A673 (cell line): ENCODE measurements at regions not wholly inside any gene's neighbourhood (a gene's known extent, or its start where the extent isn't known, plus 50 kb on each side); places are given as distances from the start of the nearest gene placed in this dataset.

Experiments used
- CTCF ChIP-seq: fragments of 300-800, 200-600 bp; sonication (generic); conservative IDR thresholded peaks from 2 replicates; pipeline ENCODE4 v1.5.1; 2017; ENCODE audit warnings: low read depth, mild to moderate bottlenecking, antibody characterized with exemption, low read length, moderate library complexity, mixed read lengths
- EZH2 ChIP-seq: fragments of 200-600 bp; sonication (generic); IDR thresholded peaks from 2 replicates; pipeline ENCODE4 v1.6.1; 2017; ENCODE audit warnings: borderline replicate concordance, low read depth, mild to moderate bottlenecking, mixed read lengths, antibody characterized with exemption, low read length; ENCODE audit not compliant: poor library complexity, severe bottlenecking

- TF ChIP-seq CTCF: no peak
- TF ChIP-seq EZH2: no peak
These were observed 95.9 kb downstream of the ABCC12 start for GRCh38 chr16:48059936-48060335.
